ENCODE measurements at regions not wholly inside any gene's neighbourhood (a gene's known extent, or its start where the extent isn't known, plus 50 kb on each side); places are given as distances from the start of the nearest gene placed in this dataset.

- CTCF ChIA-PET: no interaction called here
- no peak overlapping the region for H3K4me3 Mint-ChIP-seq
- Histone ChIP-seq H3K9me3 (ENCODE audit: control insufficient read depth in 1 of 2, insufficient read depth in 1 of 2, low read length in 2 of 2) (no peaks in the 10 kb centered on the region), H3K4me3 (ENCODE audit: low read length) (no peak overlapping the region), H3K27ac (ENCODE audit: low read depth in 1 of 2, low read length in 2 of 2) (no peak overlapping the region), H3K27me3 (ENCODE audit: control insufficient read depth in 1 of 2, insufficient read depth in 2 of 2, low read length in 2 of 2) (no peaks in the 10 kb centered on the region), H3K36me3 (ENCODE audit: insufficient read depth, low read length) (no peaks in the 10 kb centered on the region), H3K4me1 (ENCODE audit: insufficient read depth, low read length) (no peaks in the 10 kb centered on the region)
- H3K4me1 Mint-ChIP-seq (ENCODE audit: low read depth): no peaks in the 10 kb centered on the region
- POLR2A ChIA-PET: no interaction called here
- H3K36me3 Mint-ChIP-seq (ENCODE audit: low read depth): no peaks in the 10 kb centered on the region
- H3K27me3 Mint-ChIP-seq: no peaks in the 10 kb centered on the region
- no peak overlapping the region for H3K27ac Mint-ChIP-seq
- ATAC-seq (ENCODE audit: poor library complexity) (no peak), DNase-seq (no peak)
- intact Hi-C loops (cut with DNase I, micrococcal nuclease): no loop called here
- TF ChIP-seq, protein P1, sequence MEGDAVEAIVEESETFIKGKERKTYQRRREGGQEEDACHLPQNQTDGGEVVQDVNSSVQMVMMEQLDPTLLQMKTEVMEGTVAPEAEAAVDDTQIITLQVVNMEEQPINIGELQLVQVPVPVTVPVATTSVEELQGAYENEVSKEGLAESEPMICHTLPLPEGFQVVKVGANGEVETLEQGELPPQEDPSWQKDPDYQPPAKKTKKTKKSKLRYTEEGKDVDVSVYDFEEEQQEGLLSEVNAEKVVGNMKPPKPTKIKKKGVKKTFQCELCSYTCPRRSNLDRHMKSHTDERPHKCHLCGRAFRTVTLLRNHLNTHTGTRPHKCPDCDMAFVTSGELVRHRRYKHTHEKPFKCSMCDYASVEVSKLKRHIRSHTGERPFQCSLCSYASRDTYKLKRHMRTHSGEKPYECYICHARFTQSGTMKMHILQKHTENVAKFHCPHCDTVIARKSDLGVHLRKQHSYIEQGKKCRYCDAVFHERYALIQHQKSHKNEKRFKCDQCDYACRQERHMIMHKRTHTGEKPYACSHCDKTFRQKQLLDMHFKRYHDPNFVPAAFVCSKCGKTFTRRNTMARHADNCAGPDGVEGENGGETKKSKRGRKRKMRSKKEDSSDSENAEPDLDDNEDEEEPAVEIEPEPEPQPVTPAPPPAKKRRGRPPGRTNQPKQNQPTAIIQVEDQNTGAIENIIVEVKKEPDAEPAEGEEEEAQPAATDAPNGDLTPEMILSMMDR (IDR thresholded peaks at IDR 0.05): no peak
- H3K9me3 Mint-ChIP-seq: no peaks in the 10 kb centered on the region
These were observed 254.4 kb downstream of the KCNE4 start for GRCh38 chr2:223306371-223306770.

GRCh38 chr2:223311889-223312680, 260.1 kb downstream of the KCNE4 start:
- H3K27ac Mint-ChIP-seq: no peak overlapping the region
- intact Hi-C loops (cut with DNase I, micrococcal nuclease): no loop called here
- Histone ChIP-seq H3K27ac (ENCODE audit: low read depth in 1 of 2, low read length in 2 of 2) (no peak overlapping the region), H3K4me3 (ENCODE audit: low read length) (no peak overlapping the region), H3K36me3 (ENCODE audit: insufficient read depth, low read length) (no peaks in the 10 kb centered on the region), H3K9me3 (ENCODE audit: control insufficient read depth in 1 of 2, insufficient read depth in 1 of 2, low read length in 2 of 2) (no peaks in the 10 kb centered on the region), H3K27me3 (ENCODE audit: control insufficient read depth in 1 of 2, insufficient read depth in 2 of 2, low read length in 2 of 2) (no peaks in the 10 kb centered on the region), H3K4me1 (ENCODE audit: insufficient read depth, low read length) (no peaks in the 10 kb centered on the region)
- ChIA-PET POLR2A (no interaction called here), CTCF (no interaction called here)
- TF ChIP-seq, protein P1 (IDR thresholded peaks at IDR 0.05): no peak
- no peaks in the 10 kb centered on the region for H3K4me1 Mint-ChIP-seq (ENCODE audit: low read depth)
- H3K9me3 Mint-ChIP-seq: no peaks in the 10 kb centered on the region
- no peak overlapping the region for H3K4me3 Mint-ChIP-seq
- no peaks in the 10 kb centered on the region for H3K27me3 Mint-ChIP-seq
- DNase-seq (no peak), ATAC-seq (ENCODE audit: poor library complexity) (no peak)
- H3K36me3 Mint-ChIP-seq (ENCODE audit: low read depth): no peaks in the 10 kb centered on the region

DNA sequence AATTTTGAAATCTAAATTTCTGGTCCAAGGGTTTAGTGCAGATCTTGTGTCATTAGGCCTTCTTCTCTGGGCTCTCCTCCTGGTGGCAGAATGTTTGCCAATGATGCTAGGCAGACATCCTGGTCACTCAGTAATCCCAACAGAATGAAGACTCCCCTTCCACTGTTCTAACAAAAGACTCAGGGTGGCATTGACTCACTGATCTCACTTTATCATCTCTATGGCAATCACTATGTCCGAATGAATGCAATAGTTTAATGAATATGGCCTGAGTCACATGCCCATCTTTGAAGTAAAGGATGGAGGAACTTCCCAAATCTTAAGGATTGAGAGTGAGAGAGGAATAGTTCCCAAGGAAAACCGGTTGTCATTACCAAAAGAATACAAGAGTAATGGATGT, 261.1 kb downstream of the KCNE4 start:
- ChIA-PET CTCF (no interaction called here), POLR2A (no interaction called here)
- no peak overlapping the region for H3K4me3 ChIP-seq (ENCODE audit: low read length)
- Mint-ChIP-seq H3K4me1 (ENCODE audit: low read depth) (no peaks in the 10 kb centered on the region), H3K36me3 (ENCODE audit: low read depth) (no peaks in the 10 kb centered on the region), H3K27me3 (no peaks in the 10 kb centered on the region), H3K4me3 (no peak overlapping the region), H3K9me3 (no peaks in the 10 kb centered on the region), H3K27ac (no peak overlapping the region)
- no peaks in the 10 kb centered on the region for H3K9me3 ChIP-seq (ENCODE audit: control insufficient read depth in 1 of 2, insufficient read depth in 1 of 2, low read length in 2 of 2)
- DNase-seq: no peak
- H3K27me3 ChIP-seq (ENCODE audit: control insufficient read depth in 1 of 2, insufficient read depth in 2 of 2, low read length in 2 of 2): no peaks in the 10 kb centered on the region
- intact Hi-C loops (cut with DNase I, micrococcal nuclease): no loop called here
- H3K27ac ChIP-seq (ENCODE audit: low read depth in 1 of 2, low read length in 2 of 2): no peak overlapping the region
- no peaks in the 10 kb centered on the region for H3K4me1 ChIP-seq (ENCODE audit: insufficient read depth, low read length)
- no peaks in the 10 kb centered on the region for H3K36me3 ChIP-seq (ENCODE audit: insufficient read depth, low read length)
- no peak for ATAC-seq (ENCODE audit: poor library complexity)
- TF ChIP-seq, protein P1 (IDR thresholded peaks at IDR 0.05): no peak

Data from CD4-positive, alpha-beta T cell (primary cell).